AG04449 (cell line): ENCODE measurements at regions not wholly inside any gene's neighbourhood (a gene's known extent, or its start where the extent isn't known, plus 50 kb on each side); places are given as distances from the start of the nearest gene placed in this dataset.
"Not testable (repeated sequence)": the region's sequence is repeated elsewhere in the genome, so short reads cannot be mapped to it uniquely, and the experiment has no call there.

Experiments
- CTCF ChIA-PET: fragments of 350-600 bp; formaldehyde crosslinking; extraction: SDS; loops from one replicate; lab custom pipeline; 2021; ENCODE audit warnings: antibody characterized with exemption; lab: Yijun Ruan, JAX
- POLR2A ChIA-PET: fragments of 400-600, 350-600 bp; formaldehyde crosslinking; extraction: SDS; loops from one replicate; lab custom pipeline; 2020; ENCODE audit warnings: antibody characterized with exemption, inconsistent platforms; lab: Yijun Ruan, JAX
- DNase-seq: peaks from one replicate; pipeline ENCODE4 v3.0.0-alpha.2; 2010; ENCODE audit warnings: low read depth, low spot score
- H3K4me3 ChIP-seq: 2 replicates; pipeline ENCODE4 v1.5.1; 2011; ENCODE audit warnings: low read depth, mild to moderate bottlenecking, control low read depth, low read length
- TF ChIP-seq, protein P1 (sequence below): IDR thresholded peaks from one replicate; pipeline ENCODE4 v1.5.1; 2011; ENCODE audit warnings: mild to moderate bottlenecking, moderate library complexity, low read length, control low read depth, inconsistent platforms; ENCODE audit not compliant: insufficient read depth; ENCODE audit errors: missing control alignments

DNA sequence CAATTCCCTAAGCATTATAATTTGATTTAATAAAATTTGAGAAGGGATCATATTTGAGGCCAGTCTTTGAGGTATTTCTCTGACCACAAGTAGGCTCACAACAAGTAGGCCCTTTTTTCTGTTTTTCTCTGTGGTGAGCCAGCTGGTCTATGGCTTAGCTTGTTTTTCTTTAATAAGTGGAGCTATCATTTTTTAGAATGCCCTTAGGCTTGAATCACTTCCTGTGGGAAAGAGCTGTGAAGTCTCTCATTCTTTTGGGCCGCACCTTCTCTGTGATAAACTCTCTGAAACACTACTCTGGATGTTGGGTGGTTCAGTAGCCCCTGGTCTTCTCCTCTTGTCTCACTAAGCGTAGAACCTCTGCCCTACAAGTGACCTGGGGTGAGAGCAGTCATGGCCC is 235.9 kb downstream of the SUCLG1 start:
- TF ChIP-seq, protein P1, sequence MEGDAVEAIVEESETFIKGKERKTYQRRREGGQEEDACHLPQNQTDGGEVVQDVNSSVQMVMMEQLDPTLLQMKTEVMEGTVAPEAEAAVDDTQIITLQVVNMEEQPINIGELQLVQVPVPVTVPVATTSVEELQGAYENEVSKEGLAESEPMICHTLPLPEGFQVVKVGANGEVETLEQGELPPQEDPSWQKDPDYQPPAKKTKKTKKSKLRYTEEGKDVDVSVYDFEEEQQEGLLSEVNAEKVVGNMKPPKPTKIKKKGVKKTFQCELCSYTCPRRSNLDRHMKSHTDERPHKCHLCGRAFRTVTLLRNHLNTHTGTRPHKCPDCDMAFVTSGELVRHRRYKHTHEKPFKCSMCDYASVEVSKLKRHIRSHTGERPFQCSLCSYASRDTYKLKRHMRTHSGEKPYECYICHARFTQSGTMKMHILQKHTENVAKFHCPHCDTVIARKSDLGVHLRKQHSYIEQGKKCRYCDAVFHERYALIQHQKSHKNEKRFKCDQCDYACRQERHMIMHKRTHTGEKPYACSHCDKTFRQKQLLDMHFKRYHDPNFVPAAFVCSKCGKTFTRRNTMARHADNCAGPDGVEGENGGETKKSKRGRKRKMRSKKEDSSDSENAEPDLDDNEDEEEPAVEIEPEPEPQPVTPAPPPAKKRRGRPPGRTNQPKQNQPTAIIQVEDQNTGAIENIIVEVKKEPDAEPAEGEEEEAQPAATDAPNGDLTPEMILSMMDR, result no peak
- no peak overlapping the region for H3K4me3 ChIP-seq
- DNase-seq, result peak; percentile 5
- CTCF ChIA-PET, result no interaction called here
- POLR2A ChIA-PET, result no interaction called here

DNA sequence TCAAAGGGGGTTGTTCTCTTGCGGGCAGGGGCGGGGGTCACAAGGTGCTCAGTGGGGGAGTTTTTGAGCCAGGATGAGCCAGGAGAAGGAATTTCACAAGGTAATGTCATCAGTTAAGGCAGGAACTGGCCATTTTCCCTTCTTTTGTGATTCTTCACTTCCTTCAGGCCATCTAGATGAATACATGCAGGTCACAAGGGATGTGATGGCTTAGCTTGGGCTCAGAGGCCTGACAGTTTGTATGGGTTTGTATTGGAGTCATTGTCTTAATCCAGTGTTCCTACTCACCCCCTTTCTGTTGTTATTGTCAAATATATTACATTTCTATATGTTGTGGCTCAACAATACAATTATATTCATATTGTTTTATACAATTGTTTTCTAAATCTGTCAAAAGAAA is 238.0 kb downstream of the SUCLG1 start:
- DNase-seq, CTCF ChIA-PET, POLR2A ChIA-PET, H3K4me3 ChIP-seq: not testable (repeated sequence)

DNA sequence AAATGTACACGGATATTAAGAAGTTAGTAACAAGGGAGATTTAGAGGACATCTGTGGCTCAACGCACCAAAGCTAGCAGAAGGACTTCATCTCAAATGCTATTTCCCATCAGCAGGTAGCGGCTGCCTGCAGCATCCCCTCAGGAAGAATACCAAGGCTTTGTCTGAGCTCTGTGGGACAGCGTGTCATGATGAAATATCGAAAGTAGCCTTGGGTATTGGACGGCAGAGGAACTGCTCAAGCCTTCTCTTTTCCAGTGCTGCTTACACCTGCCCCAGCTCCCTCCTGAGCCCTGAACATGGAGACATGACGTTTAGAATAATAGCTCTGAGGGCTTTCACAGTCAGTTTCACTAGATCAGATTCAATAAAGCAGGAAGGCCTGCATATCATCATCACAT is 241.6 kb downstream of the SUCLG1 start:
- ChIA-PET CTCF (no interaction called here), POLR2A (no interaction called here)
- TF ChIP-seq, protein P1, result no peak
- no peak for DNase-seq
- no peak overlapping the region for H3K4me3 ChIP-seq

DNA sequence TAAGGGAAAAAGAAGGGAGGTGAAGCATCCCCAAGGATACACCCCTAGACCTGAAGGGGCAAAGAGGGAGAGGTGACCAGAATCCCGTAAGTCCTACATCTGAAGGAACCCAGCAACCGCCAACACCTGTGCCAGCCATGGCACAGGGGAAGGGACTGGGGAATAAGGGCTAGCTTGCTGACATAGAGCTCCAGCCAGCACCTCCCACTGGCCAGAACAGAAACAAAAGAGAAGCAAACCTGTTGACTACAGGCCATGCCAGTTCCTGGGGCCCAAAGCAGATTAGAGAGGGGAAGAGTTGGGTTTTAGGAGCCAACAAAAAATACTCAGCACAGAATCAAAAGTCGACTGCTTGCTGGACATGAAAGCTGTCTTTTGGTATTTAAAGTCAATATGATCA is 244.6 kb downstream of the SUCLG1 start:
- POLR2A ChIA-PET, result no interaction called here
- CTCF ChIA-PET, result no interaction called here
- TF ChIP-seq, protein P1, result no peak
- DNase-seq, result no peak
- H3K4me3 ChIP-seq, result no peak overlapping the region

DNA sequence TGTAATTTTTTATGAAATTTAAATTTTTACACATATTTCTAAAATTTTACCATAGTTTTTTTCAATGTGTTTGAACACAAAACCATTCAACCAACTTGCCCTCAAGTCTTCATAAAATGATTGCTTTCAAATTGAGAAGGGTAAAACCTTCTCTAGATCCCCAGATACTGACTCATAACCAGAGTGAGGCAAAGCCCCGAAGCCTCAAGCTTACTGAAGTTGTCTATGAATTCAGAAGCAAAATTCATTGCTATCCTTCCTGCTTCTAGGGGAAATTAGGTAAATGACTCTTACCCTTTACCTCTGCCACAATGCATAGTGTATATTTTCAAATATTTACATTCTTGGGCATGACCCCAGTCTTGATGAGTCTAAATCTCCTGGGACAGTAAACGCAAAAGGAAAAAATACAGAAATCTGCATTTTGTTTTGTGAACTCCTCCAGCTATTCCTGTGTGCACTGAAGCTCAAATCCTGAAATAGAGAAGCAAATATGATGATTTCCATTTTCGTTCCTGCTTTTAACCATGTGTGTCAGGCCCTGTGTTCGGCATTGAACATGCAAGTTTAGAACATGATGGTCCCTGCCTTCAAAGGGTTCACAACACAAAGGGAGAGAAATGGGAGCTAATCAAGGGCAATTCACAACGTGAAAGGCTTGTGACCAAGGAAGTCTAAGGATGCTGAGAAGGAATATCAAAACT is 246.3 kb downstream of the SUCLG1 start:
- DNase-seq, result no peak
- TF ChIP-seq, protein P1, result no peak
- ChIA-PET CTCF (no interaction called here), POLR2A (no interaction called here)
- no peak overlapping the region for H3K4me3 ChIP-seq

DNA sequence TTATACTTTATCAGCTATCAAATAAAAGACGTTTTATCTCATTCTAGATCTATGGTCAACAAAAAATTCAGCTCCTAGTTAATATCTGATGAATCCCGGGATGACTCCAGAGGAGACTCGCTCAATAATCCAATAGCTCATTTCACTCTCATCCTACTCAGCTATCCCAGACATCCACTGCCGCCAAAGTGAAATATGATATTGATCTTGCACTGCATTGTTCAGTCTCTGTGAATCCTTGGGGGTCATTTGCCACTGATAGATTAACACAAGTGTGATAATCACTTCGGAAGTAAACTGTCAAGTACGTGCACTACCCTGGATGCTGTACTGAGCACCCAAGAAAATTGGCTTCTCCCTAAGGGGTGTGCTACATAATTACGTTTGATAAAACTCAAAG is 249.1 kb downstream of the SUCLG1 start:
- ChIA-PET CTCF (no interaction called here), POLR2A (no interaction called here)
- TF ChIP-seq, protein P1, result no peak
- no peak overlapping the region for H3K4me3 ChIP-seq
- no peak for DNase-seq

DNA sequence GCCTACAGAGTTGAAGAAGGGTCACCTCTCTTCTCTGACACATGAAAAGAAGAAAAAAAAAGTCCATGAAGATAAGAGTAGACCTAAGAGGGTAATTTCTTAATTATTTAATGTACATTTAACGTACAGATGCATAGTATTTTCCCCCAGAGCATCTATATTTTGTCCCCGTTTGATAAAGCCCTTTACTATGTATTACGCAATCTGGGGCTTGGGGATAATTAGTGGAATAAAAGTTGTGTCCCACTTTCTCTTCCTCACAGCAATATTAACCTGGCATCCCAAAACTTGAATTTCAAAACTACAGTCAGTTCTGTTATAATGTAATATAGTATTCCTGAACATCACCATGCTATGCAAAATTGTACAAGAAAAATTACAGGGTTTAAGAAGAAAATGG is 254.1 kb downstream of the SUCLG1 start:
- no peak overlapping the region for H3K4me3 ChIP-seq
- TF ChIP-seq, protein P1, result no peak
- ChIA-PET POLR2A (no interaction called here), CTCF (no interaction called here)
- no peak for DNase-seq
